ENCODE measurements at regions not wholly inside any gene's neighbourhood (a gene's known extent, or its start where the extent isn't known, plus 50 kb on each side); places are given as distances from the start of the nearest gene placed in this dataset.

DNA sequence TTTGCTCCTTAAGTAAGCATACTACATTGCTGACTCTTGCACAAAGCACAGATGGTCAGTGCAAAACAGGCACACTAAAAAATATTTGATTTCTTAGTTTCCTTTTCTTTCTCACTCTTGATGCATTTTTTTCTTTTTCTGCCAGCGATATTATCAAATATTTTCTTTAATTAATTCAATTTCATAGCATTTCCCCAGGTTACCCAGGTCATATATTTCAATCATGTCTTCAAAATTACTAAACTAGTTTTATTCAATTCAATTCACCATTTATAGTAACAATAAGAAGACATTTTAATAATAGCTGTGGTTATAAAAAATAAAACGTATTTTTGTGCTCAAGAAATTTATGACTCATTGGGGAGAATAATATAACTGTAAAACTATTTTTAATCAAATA lies 421.2 kb downstream of the GASK1B start:
- no peak overlapping the region for H3K4me3 ChIP-seq (replicated peaks; ENCODE audit: low read depth, low read length)
- no peak for DNase-seq (ENCODE audit: extremely low read depth, low read depth)
- TF ChIP-seq, protein P1, sequence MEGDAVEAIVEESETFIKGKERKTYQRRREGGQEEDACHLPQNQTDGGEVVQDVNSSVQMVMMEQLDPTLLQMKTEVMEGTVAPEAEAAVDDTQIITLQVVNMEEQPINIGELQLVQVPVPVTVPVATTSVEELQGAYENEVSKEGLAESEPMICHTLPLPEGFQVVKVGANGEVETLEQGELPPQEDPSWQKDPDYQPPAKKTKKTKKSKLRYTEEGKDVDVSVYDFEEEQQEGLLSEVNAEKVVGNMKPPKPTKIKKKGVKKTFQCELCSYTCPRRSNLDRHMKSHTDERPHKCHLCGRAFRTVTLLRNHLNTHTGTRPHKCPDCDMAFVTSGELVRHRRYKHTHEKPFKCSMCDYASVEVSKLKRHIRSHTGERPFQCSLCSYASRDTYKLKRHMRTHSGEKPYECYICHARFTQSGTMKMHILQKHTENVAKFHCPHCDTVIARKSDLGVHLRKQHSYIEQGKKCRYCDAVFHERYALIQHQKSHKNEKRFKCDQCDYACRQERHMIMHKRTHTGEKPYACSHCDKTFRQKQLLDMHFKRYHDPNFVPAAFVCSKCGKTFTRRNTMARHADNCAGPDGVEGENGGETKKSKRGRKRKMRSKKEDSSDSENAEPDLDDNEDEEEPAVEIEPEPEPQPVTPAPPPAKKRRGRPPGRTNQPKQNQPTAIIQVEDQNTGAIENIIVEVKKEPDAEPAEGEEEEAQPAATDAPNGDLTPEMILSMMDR (IDR thresholded peaks at IDR 0.05; ENCODE audit: low read depth, low read length, missing control alignments): no peak

DNA sequence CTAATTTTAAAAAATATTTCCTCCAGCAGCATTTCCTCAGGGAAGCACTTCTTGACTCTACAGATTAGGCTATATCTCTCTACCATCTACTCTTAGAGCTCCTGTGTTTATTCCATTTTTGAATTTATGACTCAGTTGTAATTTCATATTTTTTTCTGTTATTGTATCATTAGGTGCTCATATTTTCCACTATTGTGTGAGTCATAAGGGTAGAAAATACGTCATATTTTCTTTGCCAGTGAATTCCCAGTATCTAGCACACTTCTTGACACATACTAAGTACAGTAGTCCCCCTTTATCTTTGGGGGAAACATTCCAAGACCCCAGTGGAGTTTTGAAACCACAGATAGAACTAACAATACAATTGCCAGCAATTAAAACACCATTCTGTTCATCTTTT lies 431.2 kb downstream of the GASK1B start:
- TF ChIP-seq, protein P1 (IDR thresholded peaks at IDR 0.05; ENCODE audit: low read depth, low read length, missing control alignments): no peak
- DNase-seq (ENCODE audit: extremely low read depth, low read depth): no peak
- no peak overlapping the region for H3K4me3 ChIP-seq (replicated peaks; ENCODE audit: low read depth, low read length)

DNA sequence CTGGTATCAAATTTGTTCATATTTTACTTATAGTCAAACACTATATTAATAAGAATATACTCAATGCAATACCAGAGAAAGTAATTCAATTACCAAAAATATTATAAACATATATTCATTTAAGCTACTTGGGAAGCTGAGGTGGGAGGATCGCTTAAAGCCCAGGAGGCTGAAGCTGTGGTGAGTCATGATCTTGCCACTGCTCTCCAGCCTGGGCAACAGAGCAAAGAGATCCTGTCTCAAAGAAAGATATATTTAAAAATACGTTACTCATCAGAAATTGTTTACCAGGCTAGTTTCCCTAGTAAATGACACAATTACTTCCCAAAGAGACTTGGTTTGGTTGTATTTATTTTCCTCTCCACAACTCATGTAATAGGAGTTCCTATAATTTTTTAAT lies 433.6 kb downstream of the GASK1B start:
- no peak overlapping the region for H3K4me3 ChIP-seq (replicated peaks; ENCODE audit: low read depth, low read length)
- TF ChIP-seq, protein P1 (IDR thresholded peaks at IDR 0.05; ENCODE audit: low read depth, low read length, missing control alignments): no peak
- no peak for DNase-seq (ENCODE audit: extremely low read depth, low read depth)

DNA sequence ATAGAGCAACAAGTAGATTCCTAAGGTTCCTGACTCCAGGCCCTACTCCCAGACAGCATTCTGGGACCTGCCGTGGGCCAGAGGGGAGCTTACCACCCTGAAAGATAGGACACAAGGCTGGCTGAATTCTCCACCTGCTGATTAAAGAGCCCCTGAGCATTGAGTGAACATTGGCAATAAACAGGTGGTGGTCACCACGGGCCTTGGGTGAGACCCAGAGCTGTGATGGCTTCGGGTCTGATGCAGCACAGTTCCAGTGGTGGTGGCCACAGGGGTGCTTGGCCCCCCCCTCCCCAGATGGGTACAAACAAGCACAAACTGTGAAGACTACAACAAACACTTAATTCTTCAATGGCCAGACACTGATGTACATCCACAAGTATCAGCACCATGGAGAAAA lies 444.6 kb downstream of the GASK1B start:
- TF ChIP-seq, protein P1 (IDR thresholded peaks at IDR 0.05; ENCODE audit: low read depth, low read length, missing control alignments): no peak
- H3K4me3 ChIP-seq (replicated peaks; ENCODE audit: low read depth, low read length): no peak overlapping the region
- DNase-seq (ENCODE audit: extremely low read depth, low read depth): no peak

DNA sequence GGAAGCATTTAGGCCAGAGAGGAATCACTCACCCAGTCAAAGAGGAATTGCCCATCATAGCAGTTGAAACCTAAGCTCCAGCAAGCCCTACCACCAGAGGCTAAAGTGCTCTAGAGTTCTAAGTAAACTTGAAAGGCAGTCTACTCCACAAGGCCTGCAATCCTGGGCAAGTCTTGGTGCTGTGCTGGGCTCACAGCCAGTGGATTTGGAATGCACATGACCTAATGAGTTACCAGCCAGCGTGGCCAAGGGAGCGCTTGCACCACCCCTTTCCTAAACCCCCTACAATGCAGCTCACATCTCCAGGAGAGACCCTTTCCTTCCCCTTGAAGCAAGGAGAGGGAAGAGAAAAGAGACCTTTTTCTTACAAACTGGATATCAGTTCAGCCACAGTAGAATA lies 445.7 kb downstream of the GASK1B start:
- no peak overlapping the region for H3K4me3 ChIP-seq (replicated peaks; ENCODE audit: low read depth, low read length)
- no peak for DNase-seq (ENCODE audit: extremely low read depth, low read depth)
- TF ChIP-seq, protein P1 (IDR thresholded peaks at IDR 0.05; ENCODE audit: low read depth, low read length, missing control alignments): no peak

DNA sequence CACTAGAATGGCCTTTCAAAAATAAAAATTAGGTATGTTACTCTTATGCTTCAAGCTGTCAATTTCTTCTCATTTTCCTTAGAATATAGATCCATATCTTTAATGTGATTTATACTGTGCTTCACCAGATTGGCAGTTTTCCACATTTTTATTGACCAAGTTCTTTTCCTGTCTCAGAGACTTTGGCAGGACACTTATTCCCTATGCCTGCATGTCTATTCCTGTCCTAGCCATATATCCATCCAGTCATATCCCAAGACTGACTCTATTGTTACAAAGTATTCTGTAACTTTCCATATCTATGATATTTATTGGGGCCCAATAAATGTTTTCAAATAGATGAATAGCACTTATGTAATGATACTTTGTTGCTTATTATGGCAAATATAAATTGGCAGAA lies 450.7 kb downstream of the GASK1B start:
- H3K4me3 ChIP-seq (replicated peaks; ENCODE audit: low read depth, low read length): no peak overlapping the region
- DNase-seq (ENCODE audit: extremely low read depth, low read depth): no peak
- TF ChIP-seq, protein P1 (IDR thresholded peaks at IDR 0.05; ENCODE audit: low read depth, low read length, missing control alignments): no peak

DNA sequence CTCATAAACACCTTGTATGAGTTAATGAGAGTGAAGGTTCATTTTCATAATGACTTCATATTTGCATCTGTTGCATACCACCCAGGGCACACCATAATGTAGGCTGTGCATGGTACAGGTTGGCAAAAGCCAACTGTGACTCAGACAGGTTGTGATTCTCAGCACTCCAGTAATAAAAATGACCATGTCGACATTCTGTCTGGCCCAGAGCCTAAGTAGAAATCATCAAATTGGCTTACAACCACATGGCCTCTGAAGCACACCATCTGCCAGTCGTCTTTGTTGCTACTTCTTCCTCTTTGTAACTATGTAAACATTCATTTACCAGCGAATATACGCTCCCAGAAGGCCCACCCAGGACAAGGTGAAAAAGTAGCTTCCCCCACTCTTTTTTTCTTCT lies 459.5 kb downstream of the GASK1B start:
- H3K4me3 ChIP-seq (replicated peaks; ENCODE audit: low read depth, low read length): no peak overlapping the region
- TF ChIP-seq, protein P1 (IDR thresholded peaks at IDR 0.05; ENCODE audit: low read depth, low read length, missing control alignments): no peak
- no peak for DNase-seq (ENCODE audit: extremely low read depth, low read depth)

All from HFF-Myc (cell line).